HG03066 (cell line): ENCODE measurements at regions not wholly inside any gene's neighbourhood (a gene's known extent, or its start where the extent isn't known, plus 50 kb on each side); places are given as distances from the start of the nearest gene placed in this dataset.

ENCODE experiments used
- ATAC-seq: cut with Tn5 transposase; IDR thresholded peaks from one replicate; pipeline ENCODE4 v1.9.1; 2021; ENCODE audit warnings: low read depth; ENCODE audit not compliant: unreplicated experiment

- no peak for ATAC-seq
Observed at GRCh38 chr4:80124246-80125211, 51.5 kb upstream of the ANTXR2 start.
